NCI-H146 treated with DMSO at 0.1 percent for 48 hours (cell line): ENCODE measurements at regions not wholly inside any gene's neighbourhood (a gene's known extent, or its start where the extent isn't known, plus 50 kb on each side); places are given as distances from the start of the nearest gene placed in this dataset.

Experiments used
- DNase-seq: peaks from one replicate; lab custom pipeline; 2025; ENCODE audit not compliant: unreplicated experiment; lab: John Stamatoyannopoulos, UW

GRCh38 chr21:38556390-38556789, 58.1 kb upstream of the ERG start:
- DNase-seq, result no peak

- DNase-seq, result peak; percentile 74
Measured at GRCh38 chr21:38561205-38561604, 62.9 kb upstream of the ERG start.

GRCh38 chr21:38561613-38562581, 63.6 kb upstream of the ERG start:
- no peak for DNase-seq

GRCh38 chr21:38567335-38567969, 69.2 kb upstream of the ERG start:
- no peak for DNase-seq

- no peak for DNase-seq
Measured at GRCh38 chr21:38567970-38568360, 69.7 kb upstream of the ERG start.

GRCh38 chr21:38569733-38570132, 71.5 kb upstream of the ERG start:
- no peak for DNase-seq

GRCh38 chr21:38570596-38570995, 72.3 kb upstream of the ERG start:
- DNase-seq, result no peak

- DNase-seq, result no peak
Measured at GRCh38 chr21:38574895-38575575, 76.8 kb upstream of the ERG start.

- DNase-seq, result no peak
Measured at GRCh38 chr21:38577887-38578286, 79.6 kb upstream of the ERG start.

- DNase-seq, result no peak
Measured at GRCh38 chr21:38590449-38591217, 92.4 kb upstream of the ERG start.

- no peak for DNase-seq
Measured at GRCh38 chr21:38591218-38591537, 92.9 kb upstream of the ERG start.

GRCh38 chr21:38596264-38597042, 98.2 kb upstream of the ERG start:
- peak; percentile 32 for DNase-seq

GRCh38 chr21:38597421-38597820, 99.1 kb upstream of the ERG start:
- no peak for DNase-seq

GRCh38 chr21:38598413-38598812, 100.1 kb upstream of the ERG start:
- DNase-seq, result no peak

GRCh38 chr21:38599381-38599975, 101.2 kb upstream of the ERG start:
- no peak for DNase-seq

- no peak for DNase-seq
Measured at GRCh38 chr21:38600106-38600505, 101.8 kb upstream of the ERG start.

GRCh38 chr21:38605236-38605635, 107.0 kb upstream of the ERG start:
- no peak for DNase-seq

GRCh38 chr21:38609580-38609979, 111.3 kb upstream of the ERG start:
- no peak for DNase-seq

GRCh38 chr21:38610623-38611251, 112.5 kb upstream of the ERG start:
- no peak for DNase-seq

- DNase-seq, result no peak
Measured at GRCh38 chr21:38611277-38611676, 113.0 kb upstream of the ERG start.
